Breast epithelium (tissue), 3 donors: ENCODE measurements at regions not wholly inside any gene's neighbourhood (a gene's known extent, or its start where the extent isn't known, plus 50 kb on each side); places are given as distances from the start of the nearest gene placed in this dataset.

Source experiments
- POLR2A ChIP-seq: fragments of 450-650 bp; IDR thresholded peaks from one replicate; pipeline ENCODE4 v1.6.1; 2016; ENCODE audit warnings: antibody characterized with exemption, mild to moderate bottlenecking, moderate library complexity
- TF ChIP-seq, protein P1 (sequence below), 3 donors: fragments of 450-650 bp; IDR thresholded peaks; one replicate each; pipeline ENCODE4 v1.5.1; 2016 to 2017; ENCODE audit warnings: antibody characterized with exemption in 3 of 3, mild to moderate bottlenecking in 3 of 3, moderate library complexity in 3 of 3

DNA sequence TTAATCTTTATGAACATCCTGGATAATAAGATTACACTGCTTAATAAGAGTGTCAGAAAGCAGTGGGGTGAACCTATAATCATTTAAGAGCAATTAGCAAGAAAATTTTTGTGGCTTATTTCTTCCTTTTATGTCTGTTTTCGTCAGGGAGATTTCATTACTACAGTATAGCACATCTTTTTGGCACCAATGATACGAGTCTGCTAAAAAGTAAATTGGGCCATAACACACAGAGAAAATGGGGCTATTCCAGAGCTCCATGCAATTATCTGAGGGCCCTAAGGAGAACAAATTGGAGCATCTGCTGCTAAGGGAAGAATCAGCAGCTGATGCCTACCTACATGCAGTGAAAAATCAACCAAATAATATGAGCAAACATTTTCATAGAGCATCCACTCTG lies 330.3 kb upstream of the NCAM2 start:
- TF ChIP-seq, protein P1, sequence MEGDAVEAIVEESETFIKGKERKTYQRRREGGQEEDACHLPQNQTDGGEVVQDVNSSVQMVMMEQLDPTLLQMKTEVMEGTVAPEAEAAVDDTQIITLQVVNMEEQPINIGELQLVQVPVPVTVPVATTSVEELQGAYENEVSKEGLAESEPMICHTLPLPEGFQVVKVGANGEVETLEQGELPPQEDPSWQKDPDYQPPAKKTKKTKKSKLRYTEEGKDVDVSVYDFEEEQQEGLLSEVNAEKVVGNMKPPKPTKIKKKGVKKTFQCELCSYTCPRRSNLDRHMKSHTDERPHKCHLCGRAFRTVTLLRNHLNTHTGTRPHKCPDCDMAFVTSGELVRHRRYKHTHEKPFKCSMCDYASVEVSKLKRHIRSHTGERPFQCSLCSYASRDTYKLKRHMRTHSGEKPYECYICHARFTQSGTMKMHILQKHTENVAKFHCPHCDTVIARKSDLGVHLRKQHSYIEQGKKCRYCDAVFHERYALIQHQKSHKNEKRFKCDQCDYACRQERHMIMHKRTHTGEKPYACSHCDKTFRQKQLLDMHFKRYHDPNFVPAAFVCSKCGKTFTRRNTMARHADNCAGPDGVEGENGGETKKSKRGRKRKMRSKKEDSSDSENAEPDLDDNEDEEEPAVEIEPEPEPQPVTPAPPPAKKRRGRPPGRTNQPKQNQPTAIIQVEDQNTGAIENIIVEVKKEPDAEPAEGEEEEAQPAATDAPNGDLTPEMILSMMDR (IDR thresholded peaks at IDR 0.05), result no peak
- TF ChIP-seq POLR2A, result no peak
